IMR-90 (cell line): ENCODE measurements at regions not wholly inside any gene's neighbourhood (a gene's known extent, or its start where the extent isn't known, plus 50 kb on each side); places are given as distances from the start of the nearest gene placed in this dataset.
A peak's percentile ranks its signal among the peaks of the same experiment; 100 is the strongest.

Source experiments
- ATAC-seq: fragments of 200-7000 bp; cut with Tn5 transposase; 2 replicates; pipeline ENCODE4 v1.9.1; 2020; ENCODE audit warnings: low read depth, mild to moderate bottlenecking, moderate library complexity
- BruUV-seq: library from RNA; stranded (reverse); fragments of 400-500 nt; replicated peaks from 2 replicates; lab custom pipeline; 2021; lab: Mats Ljungman, UMichigan
- CTCF ChIA-PET: fragments of 300-600 bp; formaldehyde crosslinking; extraction: SDS; loops from one replicate; lab custom pipeline; 2021; ENCODE audit warnings: antibody characterized with exemption; lab: Yijun Ruan, JAX
- POLR2A ChIA-PET: fragments of 300-600 bp; sonication (Branson Sonifier 250); formaldehyde crosslinking; loops from one replicate; lab custom pipeline; 2022; ENCODE audit warnings: antibody characterized with exemption; ENCODE audit not compliant: unreplicated experiment; lab: Charles Lee
- DNase-seq: peaks from one replicate; pipeline ENCODE4 v3.0.0; 2013
- H2AFZ ChIP-seq: replicated peaks from 2 replicates; pipeline ENCODE3; 2013; ENCODE audit warnings: low read length, mild to moderate bottlenecking; ENCODE audit not compliant: poor library complexity
- H2AK5ac ChIP-seq: 2 replicates; pipeline ENCODE4 v1.6.1; 2013; ENCODE audit warnings: low read depth, low read length, inconsistent platforms
- H2AK9ac ChIP-seq: replicated peaks from 2 replicates; pipeline ENCODE3; 2013; ENCODE audit warnings: mild to moderate bottlenecking, low read depth, low read length, moderate library complexity; ENCODE audit not compliant: poor library complexity
- H2BK120ac ChIP-seq: 2 replicates; pipeline ENCODE4 v1.6.1; 2013; ENCODE audit warnings: low read depth, low read length, inconsistent platforms
- H2BK15ac ChIP-seq: 3 replicates; pipeline ENCODE4 v1.6.1; 2013; ENCODE audit warnings: low read depth, low read length, inconsistent platforms
- H2BK20ac ChIP-seq: 2 replicates; pipeline ENCODE4 v1.6.1; 2013; ENCODE audit warnings: low read depth, mild to moderate bottlenecking, inconsistent platforms, low read length, moderate library complexity
- H2BK5ac ChIP-seq: 2 replicates; pipeline ENCODE4 v1.6.1; 2013; ENCODE audit warnings: mild to moderate bottlenecking, low read depth, low read length, inconsistent platforms; ENCODE audit not compliant: poor library complexity, severe bottlenecking
- H3K14ac ChIP-seq: replicated peaks from 2 replicates; pipeline ENCODE4 v1.6.1; 2013; ENCODE audit warnings: low read depth, low read length, inconsistent platforms
- H3K18ac ChIP-seq: 2 replicates; pipeline ENCODE4 v1.6.1; 2013; ENCODE audit warnings: low read depth, low read length, control low read depth
- H3K23ac ChIP-seq: 2 replicates; pipeline ENCODE4 v1.6.1; 2013; ENCODE audit warnings: low read depth, low read length, inconsistent platforms
- H3K27ac ChIP-seq: 2 replicates; pipeline ENCODE4 v1.5.1; 2013; ENCODE audit warnings: mild to moderate bottlenecking, control low read depth, low read length; ENCODE audit not compliant: insufficient read depth
- H3K27me3 ChIP-seq: 2 replicates; pipeline ENCODE4 v1.6.1; 2013; ENCODE audit warnings: low read length; ENCODE audit not compliant: control insufficient read depth, insufficient read depth
- H3K36me3 ChIP-seq: 2 replicates; pipeline ENCODE4 v1.6.1; 2013; ENCODE audit warnings: low read length, mixed read lengths; ENCODE audit not compliant: control insufficient read depth, insufficient read depth
- H3K4ac ChIP-seq: 2 replicates; pipeline ENCODE4 v1.6.1; 2013; ENCODE audit warnings: low read depth, low read length, inconsistent platforms
- H3K4me1 ChIP-seq: 2 replicates; pipeline ENCODE4 v1.6.1; 2013; ENCODE audit warnings: low read length, mixed read lengths; ENCODE audit not compliant: control insufficient read depth, insufficient read depth
- H3K4me2 ChIP-seq: 2 replicates; pipeline ENCODE4 v1.6.1; 2013; ENCODE audit warnings: low read depth, mild to moderate bottlenecking, control low read depth, low read length, moderate library complexity
- H3K4me3 ChIP-seq: 2 replicates; pipeline ENCODE4 v1.5.1; 2013; ENCODE audit warnings: low read depth, mild to moderate bottlenecking, control low read depth, low read length, moderate library complexity; ENCODE audit not compliant: insufficient read depth
- H3K56ac ChIP-seq: 2 replicates; pipeline ENCODE4 v1.6.1; 2013; ENCODE audit warnings: low read length, inconsistent platforms; ENCODE audit not compliant: insufficient read depth; ENCODE audit errors: extremely low read depth
- H3K79me1 ChIP-seq, 2 experiments: 2 replicates each; pipeline ENCODE4 v1.6.1; 2013; ENCODE audit warnings: low read length in 2 of 2, inconsistent platforms in 1 of 2, low read depth in 1 of 2
- H3K9ac ChIP-seq: 2 replicates; pipeline ENCODE4 v1.6.1; 2013; ENCODE audit warnings: low read depth, low read length, control low read depth
- H3K9me1 ChIP-seq: 2 replicates; pipeline ENCODE4 v1.6.1; 2013; ENCODE audit warnings: low read length, inconsistent platforms; ENCODE audit not compliant: insufficient read depth
- H3K9me3 ChIP-seq: 2 replicates; pipeline ENCODE4 v1.6.1; 2013; ENCODE audit warnings: low read length; ENCODE audit not compliant: control insufficient read depth, insufficient read depth
- H4K20me1 ChIP-seq: 2 replicates; pipeline ENCODE4 v1.6.1; 2013; ENCODE audit warnings: low read length, inconsistent platforms; ENCODE audit not compliant: insufficient read depth
- H4K5ac ChIP-seq: 2 replicates; pipeline ENCODE4 v1.6.1; 2013; ENCODE audit warnings: mild to moderate bottlenecking, low read depth, low read length, control low read depth
- H4K8ac ChIP-seq, 2 experiments: 2 replicates each; pipeline ENCODE4 v1.6.1; 2013; ENCODE audit warnings: low read depth in 2 of 2, low read length in 2 of 2, control low read depth in 1 of 2, inconsistent platforms in 1 of 2
- H4K91ac ChIP-seq: 2 replicates; pipeline ENCODE4 v1.6.1; 2013; ENCODE audit warnings: low read depth, low read length, inconsistent platforms; ENCODE audit not compliant: insufficient read depth
- BHLHE40 ChIP-seq: fragments of 150-350 bp; IDR thresholded peaks from 2 replicates; pipeline ENCODE4 v1.6.1; 2016; ENCODE audit warnings: mild to moderate bottlenecking, low read depth, low read length
- CEBPB ChIP-seq: IDR thresholded peaks from 2 replicates; pipeline ENCODE4 v1.6.1; 2012; ENCODE audit warnings: low read depth, low read length, improper control_type of control experiment
- CHD1 ChIP-seq: IDR thresholded peaks from 2 replicates; pipeline ENCODE4 v1.6.1; 2012; ENCODE audit warnings: low read depth, low read length, improper control_type of control experiment
- FOS ChIP-seq: fragments of 150-350 bp; IDR thresholded peaks from 2 replicates; pipeline ENCODE4 v1.6.1; 2016; ENCODE audit warnings: low read depth, low read length
- MAFK ChIP-seq: IDR thresholded peaks from 2 replicates; pipeline ENCODE4 v1.6.1; 2012; ENCODE audit warnings: low read depth, low read length, improper control_type of control experiment
- MAZ ChIP-seq: IDR thresholded peaks from 2 replicates; pipeline ENCODE4 v1.6.1; 2012; ENCODE audit warnings: low read depth, mild to moderate bottlenecking, low read length, improper control_type of control experiment, moderate library complexity, borderline replicate concordance
- MXI1 ChIP-seq: IDR thresholded peaks from 2 replicates; pipeline ENCODE4 v1.6.1; 2012; ENCODE audit warnings: low read depth, mild to moderate bottlenecking, low read length, moderate library complexity, borderline replicate concordance
- NFE2L2 ChIP-seq: fragments of 150-350 bp; IDR thresholded peaks from 2 replicates; pipeline ENCODE4 v1.6.1; 2016; ENCODE audit warnings: low read depth, mild to moderate bottlenecking, low read length
- POLR2A ChIP-seq: IDR thresholded peaks from 2 replicates; pipeline ENCODE4 v1.6.1; 2012; ENCODE audit warnings: mild to moderate bottlenecking, low read depth, low read length
- RAD21 ChIP-seq: IDR thresholded peaks from 2 replicates; pipeline ENCODE4 v1.6.1; 2012; ENCODE audit warnings: low read length, improper control_type of control experiment
- RCOR1 ChIP-seq: IDR thresholded peaks from 2 replicates; pipeline ENCODE4 v1.6.1; 2012; ENCODE audit warnings: mild to moderate bottlenecking, low read length, improper control_type of control experiment; ENCODE audit not compliant: insufficient replicate concordance
- RFX5 ChIP-seq: IDR thresholded peaks from 2 replicates; pipeline ENCODE4 v1.8.0; 2012; ENCODE audit warnings: low read depth, mild to moderate bottlenecking, low read length, moderate library complexity
- SMC3 ChIP-seq: fragments of 150-350 bp; IDR thresholded peaks from 2 replicates; pipeline ENCODE4 v1.6.1; 2016; ENCODE audit warnings: low read depth, mild to moderate bottlenecking, antibody characterized with exemption, low read length, moderate library complexity
- WGBS, 2 experiments: methylation state at CpG; one replicate each; pipeline versions ENCODE4 v1.1.5 to v1.1.7; 2013; ENCODE audit warnings: missing lambda C conversion rate in 2 of 2; ENCODE audit not compliant: insufficient read length in 1 of 2; ENCODE audit errors: extremely low coverage in 2 of 2; 5-methylcytosine and 5-hydroxymethylcytosine counted together
- dilution Hi-C: fragments of 300-500 bp; cut with HindIII; formaldehyde crosslinking; loops from one replicate; pipeline ENCODE4 v1.14.3; 2018; ENCODE audit warnings: low sequenced_read_pairs; ENCODE audit not compliant: unreplicated experiment
- in situ Hi-C: fragments of 300-500 bp; cut with MboI; formaldehyde crosslinking; loops from 3 replicates; pipeline ENCODE4 v1.14.3; 2019; ENCODE audit warnings: low sequenced_read_pairs, inconsistent platforms, mixed read lengths
- intact Hi-C: fragments of 100-400 bp; cut with micrococcal nuclease; formaldehyde crosslinking; loops from 2 replicates; pipeline ENCODE4 v1.10.0; 2022
- TF ChIP-seq, protein P1 (sequence below): fragments of 150-350 bp; IDR thresholded peaks from 2 replicates; pipeline ENCODE4 v1.6.1; 2016; ENCODE audit warnings: low read depth, mild to moderate bottlenecking, low read length, moderate library complexity, borderline replicate concordance
- TF ChIP-seq, protein P2 (sequence below): fragments of 150-350 bp; IDR thresholded peaks from 2 replicates; pipeline ENCODE4 v1.6.1; 2017; ENCODE audit warnings: mild to moderate bottlenecking, antibody characterized with exemption, low read length, low read depth
- TF ChIP-seq, protein P3 (sequence below): conservative IDR thresholded peaks from 2 replicates; pipeline ENCODE4 v1.5.1; 2012; ENCODE audit warnings: mild to moderate bottlenecking, low read depth, low read length, improper control_type of control experiment

DNA sequence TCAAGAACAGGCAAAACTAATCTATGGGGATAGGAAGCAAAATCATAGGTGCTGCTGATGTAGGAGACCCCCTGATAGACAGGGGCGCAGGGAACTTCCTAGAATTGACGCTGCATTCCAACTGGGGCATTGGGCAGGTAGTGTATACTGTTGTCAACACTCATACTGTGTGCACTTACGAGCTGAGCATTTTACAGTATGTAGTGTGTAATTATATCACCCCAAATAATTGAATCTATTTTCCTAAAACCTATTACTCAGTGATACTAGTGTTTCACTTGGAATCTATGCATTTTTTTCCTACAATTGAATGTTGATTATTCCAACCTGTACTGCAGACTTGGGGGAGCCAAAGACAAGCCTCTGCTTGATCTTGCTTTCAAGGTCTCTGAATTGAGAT lies 207.0 kb upstream of the PRKCQ start:
- Histone ChIP-seq H3K4ac (peak overlapping the region; percentile 27), H4K20me1 (no peaks in the 10 kb centered on the region), H4K5ac (peak overlapping the region; percentile 81), H3K27me3 (no peaks in the 10 kb centered on the region), H4K91ac (peak overlapping the region; percentile 49), H3K9me1 (peaks cover 12% of the 10 kb centered on the region), H2AK9ac (no peak overlapping the region), H3K9ac (0 out of 2 replicates have a peak overlapping the region, but pooled peaks have one; percentile 9), H2BK120ac (peak overlapping the region; percentile 65), H2BK5ac (peak overlapping the region; percentile 72), H3K79me1 (no peaks in the 10 kb centered on the region; a peak in 1 of 4 replicates), H2BK20ac (peak overlapping the region; percentile 81), H3K4me2 (peak overlapping the region; percentile 80), H3K9me3 (no peaks in the 10 kb centered on the region), H2AFZ (no peak overlapping the region), H3K27ac (peak overlapping the region; percentile 62; the same call in 1 of the 2 replicates), H3K14ac (peak overlapping the region; percentile 24), H4K8ac (peak overlapping the region in 1 of 2 experiments; percentile 49; a peak in 2 of 4 replicates), H3K4me3 (no peak overlapping the region), H3K36me3 (no peaks in the 10 kb centered on the region), H3K23ac (0 out of 2 replicates have a peak overlapping the region, but pooled peaks have one; percentile 4), H3K18ac (peak overlapping the region; percentile 69), H2BK15ac (peak overlapping the region; percentile 50; the same call in 2 of the 3 replicates), H3K4me1 (peaks cover 7% of the 10 kb centered on the region), H2AK5ac (peak overlapping the region; percentile 72), H3K56ac (no peak overlapping the region)
- no peak for TF ChIP-seq CEBPB
- TF ChIP-seq, protein P1, sequence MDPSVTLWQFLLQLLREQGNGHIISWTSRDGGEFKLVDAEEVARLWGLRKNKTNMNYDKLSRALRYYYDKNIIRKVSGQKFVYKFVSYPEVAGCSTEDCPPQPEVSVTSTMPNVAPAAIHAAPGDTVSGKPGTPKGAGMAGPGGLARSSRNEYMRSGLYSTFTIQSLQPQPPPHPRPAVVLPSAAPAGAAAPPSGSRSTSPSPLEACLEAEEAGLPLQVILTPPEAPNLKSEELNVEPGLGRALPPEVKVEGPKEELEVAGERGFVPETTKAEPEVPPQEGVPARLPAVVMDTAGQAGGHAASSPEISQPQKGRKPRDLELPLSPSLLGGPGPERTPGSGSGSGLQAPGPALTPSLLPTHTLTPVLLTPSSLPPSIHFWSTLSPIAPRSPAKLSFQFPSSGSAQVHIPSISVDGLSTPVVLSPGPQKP, result no peak
- TF ChIP-seq CHD1, result no peak
- TF ChIP-seq RAD21, result no peak
- no peak for TF ChIP-seq RFX5
- TF ChIP-seq MXI1, result no peak
- no peak for TF ChIP-seq BHLHE40
- no peak for TF ChIP-seq NFE2L2
- TF ChIP-seq, protein P2, sequence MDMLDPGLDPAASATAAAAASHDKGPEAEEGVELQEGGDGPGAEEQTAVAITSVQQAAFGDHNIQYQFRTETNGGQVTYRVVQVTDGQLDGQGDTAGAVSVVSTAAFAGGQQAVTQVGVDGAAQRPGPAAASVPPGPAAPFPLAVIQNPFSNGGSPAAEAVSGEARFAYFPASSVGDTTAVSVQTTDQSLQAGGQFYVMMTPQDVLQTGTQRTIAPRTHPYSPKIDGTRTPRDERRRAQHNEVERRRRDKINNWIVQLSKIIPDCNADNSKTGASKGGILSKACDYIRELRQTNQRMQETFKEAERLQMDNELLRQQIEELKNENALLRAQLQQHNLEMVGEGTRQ, result no peak
- no peak for TF ChIP-seq SMC3
- no peak for TF ChIP-seq POLR2A
- no peak for TF ChIP-seq MAFK
- no peak for TF ChIP-seq FOS
- TF ChIP-seq RCOR1, result no peak
- TF ChIP-seq, protein P3, sequence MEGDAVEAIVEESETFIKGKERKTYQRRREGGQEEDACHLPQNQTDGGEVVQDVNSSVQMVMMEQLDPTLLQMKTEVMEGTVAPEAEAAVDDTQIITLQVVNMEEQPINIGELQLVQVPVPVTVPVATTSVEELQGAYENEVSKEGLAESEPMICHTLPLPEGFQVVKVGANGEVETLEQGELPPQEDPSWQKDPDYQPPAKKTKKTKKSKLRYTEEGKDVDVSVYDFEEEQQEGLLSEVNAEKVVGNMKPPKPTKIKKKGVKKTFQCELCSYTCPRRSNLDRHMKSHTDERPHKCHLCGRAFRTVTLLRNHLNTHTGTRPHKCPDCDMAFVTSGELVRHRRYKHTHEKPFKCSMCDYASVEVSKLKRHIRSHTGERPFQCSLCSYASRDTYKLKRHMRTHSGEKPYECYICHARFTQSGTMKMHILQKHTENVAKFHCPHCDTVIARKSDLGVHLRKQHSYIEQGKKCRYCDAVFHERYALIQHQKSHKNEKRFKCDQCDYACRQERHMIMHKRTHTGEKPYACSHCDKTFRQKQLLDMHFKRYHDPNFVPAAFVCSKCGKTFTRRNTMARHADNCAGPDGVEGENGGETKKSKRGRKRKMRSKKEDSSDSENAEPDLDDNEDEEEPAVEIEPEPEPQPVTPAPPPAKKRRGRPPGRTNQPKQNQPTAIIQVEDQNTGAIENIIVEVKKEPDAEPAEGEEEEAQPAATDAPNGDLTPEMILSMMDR, result no peak
- no peak for TF ChIP-seq MAZ
- intact Hi-C loops (loop anchor here (2.0 to 10.0 kb wide), 3 partner anchors 105 to 630 kb away; no protein-coding TSS in a partner anchor), dilution Hi-C loops (no loop called here), in situ Hi-C loops (loop anchor here (10.0 kb wide), 1 partner anchor 628 kb away; the partner anchor contains the start of gene SFMBT2)
- no peak for ATAC-seq
- DNase-seq, result no peak
- no CpG with 5 or more reads among the region's 3 CpGs for WGBS, 2 experiments
- POLR2A ChIA-PET, result no interaction called here
- CTCF ChIA-PET, result interaction anchor here (1.4 kb wide), 1 partner anchor 49 kb away, joined by 4 read pairs; no protein-coding TSS in a partner anchor
- BruUV-seq, result no TSS peak
